ENCODE measurements at regions not wholly inside any gene's neighbourhood (a gene's known extent, or its start where the extent isn't known, plus 50 kb on each side); places are given as distances from the start of the nearest gene placed in this dataset.

GRCh38 chr10:91159254-91159783, 61.1 kb upstream of the PCGF5 start:
- TF ChIP-seq CTCF (IDR thresholded peaks at IDR 0.05): no peak
- TF ChIP-seq POLR2AphosphoS5 (IDR thresholded peaks at IDR 0.05; ENCODE audit: low read depth, low read length): no peak
- TF ChIP-seq REST (IDR thresholded peaks at IDR 0.05; ENCODE audit: insufficient read depth in 1 of 2, low read depth in 2 of 2, low read length in 1 of 2): no peak
- TF ChIP-seq SIN3A (IDR thresholded peaks at IDR 0.05; ENCODE audit: borderline replicate concordance, insufficient read depth, low read depth, low read length): no peak
- TF ChIP-seq TCF7L2 (IDR thresholded peaks at IDR 0.05; ENCODE audit: low read depth, low read length): no peak
